LNCAP (cell line): ENCODE measurements at regions not wholly inside any gene's neighbourhood (a gene's known extent, or its start where the extent isn't known, plus 50 kb on each side); places are given as distances from the start of the nearest gene placed in this dataset.

Source experiments
- TF ChIP-seq, protein P1 (sequence below): fragments of 450-650 bp; IDR thresholded peaks from 2 replicates; pipeline ENCODE4 v1.5.1; 2017; ENCODE audit warnings: mild to moderate bottlenecking

DNA sequence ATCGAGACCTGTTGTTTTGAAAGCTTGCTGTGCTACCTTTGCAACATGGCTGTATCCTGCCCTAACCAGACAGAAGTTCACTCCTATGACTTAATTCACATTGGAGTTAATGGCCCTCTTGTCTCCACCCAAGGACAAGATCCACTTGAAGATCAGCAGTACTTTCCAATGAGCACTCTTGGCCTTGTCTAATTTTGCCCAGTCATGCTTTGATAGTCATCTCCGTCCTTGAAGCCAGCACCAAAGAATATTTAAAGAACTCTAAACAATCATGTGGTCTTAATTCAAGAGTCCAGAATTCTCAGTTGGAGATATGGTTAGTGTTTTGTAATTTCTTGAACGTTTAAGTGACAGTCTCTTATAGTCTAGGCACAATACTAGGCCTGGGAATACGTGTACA lies 775.6 kb upstream of the EEF2KMT start:
- TF ChIP-seq, protein P1, sequence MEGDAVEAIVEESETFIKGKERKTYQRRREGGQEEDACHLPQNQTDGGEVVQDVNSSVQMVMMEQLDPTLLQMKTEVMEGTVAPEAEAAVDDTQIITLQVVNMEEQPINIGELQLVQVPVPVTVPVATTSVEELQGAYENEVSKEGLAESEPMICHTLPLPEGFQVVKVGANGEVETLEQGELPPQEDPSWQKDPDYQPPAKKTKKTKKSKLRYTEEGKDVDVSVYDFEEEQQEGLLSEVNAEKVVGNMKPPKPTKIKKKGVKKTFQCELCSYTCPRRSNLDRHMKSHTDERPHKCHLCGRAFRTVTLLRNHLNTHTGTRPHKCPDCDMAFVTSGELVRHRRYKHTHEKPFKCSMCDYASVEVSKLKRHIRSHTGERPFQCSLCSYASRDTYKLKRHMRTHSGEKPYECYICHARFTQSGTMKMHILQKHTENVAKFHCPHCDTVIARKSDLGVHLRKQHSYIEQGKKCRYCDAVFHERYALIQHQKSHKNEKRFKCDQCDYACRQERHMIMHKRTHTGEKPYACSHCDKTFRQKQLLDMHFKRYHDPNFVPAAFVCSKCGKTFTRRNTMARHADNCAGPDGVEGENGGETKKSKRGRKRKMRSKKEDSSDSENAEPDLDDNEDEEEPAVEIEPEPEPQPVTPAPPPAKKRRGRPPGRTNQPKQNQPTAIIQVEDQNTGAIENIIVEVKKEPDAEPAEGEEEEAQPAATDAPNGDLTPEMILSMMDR, result no peak

DNA sequence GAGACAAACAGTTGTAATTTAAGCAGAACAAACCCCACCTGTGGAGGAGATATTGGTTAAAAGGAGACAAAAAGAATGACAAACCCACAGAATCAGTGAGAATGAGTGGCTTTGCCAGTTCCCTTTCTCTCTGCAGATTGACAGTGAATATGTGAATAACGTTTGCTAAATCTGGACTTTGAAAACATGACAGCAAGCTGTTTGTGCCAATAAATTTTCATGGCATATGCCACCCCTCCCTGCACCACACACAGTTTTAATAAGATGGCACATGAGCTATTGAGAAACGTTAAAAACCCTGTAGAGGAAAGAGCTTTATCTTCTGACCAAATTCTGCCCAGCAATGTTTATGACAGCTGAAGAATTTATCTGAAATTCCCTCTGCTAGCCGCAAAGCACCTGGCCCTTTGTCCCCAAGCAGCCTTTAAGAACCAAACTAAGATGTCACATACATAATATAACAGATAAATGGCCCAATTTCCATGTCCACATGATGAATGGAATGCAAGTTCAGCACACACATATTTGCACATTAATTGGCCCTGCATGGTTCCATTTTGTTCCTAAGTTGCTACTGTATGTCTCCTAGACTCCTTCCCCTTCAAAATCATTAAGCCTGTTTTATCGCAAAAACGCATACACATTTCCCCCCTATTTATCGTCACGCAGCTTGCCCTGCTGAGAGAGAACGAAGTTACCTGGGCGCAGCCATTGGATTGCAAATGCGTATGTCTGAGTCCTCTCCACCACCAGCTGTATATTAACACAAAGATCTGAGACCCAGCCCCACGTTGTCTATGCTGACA lies 773.5 kb upstream of the EEF2KMT start:
- TF ChIP-seq, protein P1, result no peak

DNA sequence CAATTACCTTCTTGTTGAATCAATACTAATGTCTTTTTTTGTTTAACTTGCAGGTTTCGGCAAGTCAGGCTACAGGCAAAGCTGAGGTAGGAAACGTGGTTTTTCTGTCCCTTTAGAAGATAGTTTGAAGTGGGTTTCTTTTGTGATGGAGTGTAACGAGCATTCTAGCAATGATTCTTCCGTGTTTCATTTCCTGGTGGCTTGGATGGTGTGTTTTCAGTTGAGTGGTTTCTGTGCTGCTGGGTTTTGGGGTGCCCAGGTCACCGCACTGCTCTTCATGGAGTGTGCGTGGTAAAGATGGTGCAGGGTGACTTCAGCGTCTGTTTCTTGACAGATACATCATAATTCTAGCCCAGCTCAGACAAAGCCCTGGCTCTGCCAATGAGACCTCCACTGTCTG lies 769.7 kb upstream of the EEF2KMT start:
- TF ChIP-seq, protein P1, result no peak

DNA sequence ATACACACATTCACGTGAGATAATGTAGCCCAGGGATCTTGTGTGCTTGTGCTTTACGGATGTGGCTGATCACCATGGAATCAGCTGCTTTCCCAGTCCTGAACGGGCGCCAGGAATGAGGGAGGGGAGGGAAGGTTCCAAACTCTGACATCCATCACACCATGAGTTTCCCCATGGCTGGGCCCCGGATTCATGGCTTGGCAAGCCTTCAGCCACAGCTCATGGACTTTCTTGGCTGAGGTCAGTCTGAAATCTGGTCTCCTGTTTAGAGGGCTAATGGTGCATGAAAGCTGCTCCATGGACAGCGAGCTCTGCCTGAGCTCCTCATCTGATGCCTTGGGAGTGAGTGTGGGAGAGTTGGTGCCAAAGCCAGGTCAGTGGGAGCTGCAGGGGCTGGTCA lies 767.6 kb upstream of the EEF2KMT start:
- TF ChIP-seq, protein P1, result no peak

DNA sequence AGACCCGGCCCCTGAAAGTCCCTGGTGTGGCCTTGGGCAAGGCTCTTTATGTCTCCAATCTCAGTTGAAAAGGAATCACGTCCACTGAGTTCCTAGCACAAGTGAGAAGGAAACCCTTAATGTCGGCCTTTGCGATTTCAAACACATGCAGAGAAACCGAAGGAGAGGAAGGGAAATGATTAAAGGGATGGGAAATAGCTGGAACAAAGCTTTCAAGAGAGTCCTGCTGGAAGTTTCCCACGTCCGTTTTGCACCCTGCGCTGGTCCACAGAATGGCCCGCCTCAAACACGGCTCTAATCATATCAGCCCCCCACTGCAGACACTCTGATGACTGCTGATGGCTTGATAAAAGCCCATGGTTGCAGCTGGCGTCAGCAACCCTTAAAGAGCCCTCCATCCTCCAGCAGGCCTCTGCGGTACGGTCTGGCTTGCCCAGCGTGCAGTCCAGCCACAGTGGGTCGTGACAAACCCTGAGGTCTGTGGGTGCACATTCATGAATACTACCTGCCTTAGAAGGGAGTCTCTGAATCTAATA lies 765.5 kb upstream of the EEF2KMT start:
- TF ChIP-seq, protein P1, result no peak

DNA sequence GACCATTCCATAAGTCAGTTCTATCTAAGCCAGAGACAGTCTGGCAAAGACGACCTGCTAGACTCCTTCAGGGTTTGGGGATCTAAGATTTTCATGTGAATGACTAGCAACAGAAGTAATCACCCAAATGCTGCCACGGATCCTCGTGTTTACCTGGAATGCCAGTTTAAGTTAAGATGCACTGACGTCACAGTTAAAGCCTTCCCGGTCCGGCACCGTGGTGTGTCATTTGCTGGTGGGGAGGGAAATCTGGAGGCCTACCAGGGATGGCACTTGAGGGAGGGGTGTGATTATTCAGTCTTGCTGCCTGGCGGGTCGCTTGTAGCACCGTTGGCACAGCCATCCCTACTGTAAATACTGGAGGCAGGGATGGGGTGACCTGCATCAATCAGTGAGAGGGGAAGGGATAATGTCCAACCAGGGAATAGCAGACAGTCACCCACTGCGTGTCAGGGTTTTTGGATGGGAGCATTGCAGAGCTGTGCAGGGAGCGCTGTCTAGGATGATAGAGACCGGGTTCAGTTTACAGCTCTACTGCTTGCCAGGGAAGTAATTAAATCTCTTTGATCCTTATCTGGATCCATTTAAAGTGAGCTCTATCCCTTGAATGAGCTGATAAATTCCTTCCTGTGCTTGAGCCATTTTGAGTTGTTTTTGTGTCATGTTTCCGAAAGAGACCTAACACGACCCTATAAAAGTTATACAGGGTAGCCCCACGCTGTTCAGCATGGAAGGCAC lies 764.7 kb upstream of the EEF2KMT start:
- TF ChIP-seq, protein P1, result no peak

DNA sequence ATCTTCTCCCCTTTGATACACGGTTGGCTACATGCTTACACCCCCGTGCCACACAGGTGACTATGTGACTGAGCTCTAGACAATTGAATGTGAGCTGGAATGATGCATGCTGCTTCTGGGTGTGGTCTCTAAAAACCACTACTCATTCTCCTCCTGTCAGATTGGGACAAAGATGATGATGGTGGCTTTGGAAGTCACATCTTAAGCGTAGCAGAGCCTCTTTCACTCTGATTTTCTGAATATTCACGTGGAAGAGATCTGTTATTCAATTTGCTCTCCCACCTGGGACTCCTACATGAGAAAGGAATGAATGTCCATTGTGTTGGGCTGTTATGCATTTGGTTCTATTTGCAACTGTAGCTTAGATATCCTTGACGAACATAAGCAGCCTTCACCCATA lies 763.6 kb upstream of the EEF2KMT start:
- TF ChIP-seq, protein P1, result no peak
